ENCODE measurements at regions not wholly inside any gene's neighbourhood (a gene's known extent, or its start where the extent isn't known, plus 50 kb on each side); places are given as distances from the start of the nearest gene placed in this dataset.

DNA sequence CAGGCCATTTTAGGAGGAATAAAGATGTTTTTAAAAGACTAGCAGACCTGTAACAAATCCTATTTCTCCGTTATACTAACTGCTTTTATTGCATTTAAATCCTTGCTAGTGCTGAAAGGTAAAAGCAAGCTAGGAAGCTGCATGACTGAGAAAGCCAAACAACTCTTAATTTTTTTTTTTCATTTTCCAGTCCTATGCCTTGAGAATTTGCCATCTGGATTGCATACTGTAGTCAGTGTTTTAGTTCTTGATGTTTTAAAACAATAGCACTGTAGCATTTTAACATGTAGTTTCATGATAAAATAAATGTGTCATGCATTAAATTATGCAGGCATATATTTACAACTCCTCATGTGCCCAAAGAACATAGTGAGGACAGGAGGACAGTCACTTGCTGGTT is 108.4 kb upstream of the FGF10 start:
- Mint-ChIP-seq H3K4me3 (no peak overlapping the region), H3K36me3 (no peaks in the 10 kb centered on the region), H3K9me3 (no peaks in the 10 kb centered on the region), H3K27me3 (ENCODE audit: insufficient read depth, low read depth) (no peaks in the 10 kb centered on the region), H3K27ac (no peak overlapping the region), H3K4me1 (no peaks in the 10 kb centered on the region)
- no peak overlapping the region for H3K27ac ChIP-seq
- no peak overlapping the region for H2AFZ ChIP-seq (replicated peaks)
- H3K4me3 ChIP-seq: no peak overlapping the region
- no peaks in the 10 kb centered on the region for H3K79me2 ChIP-seq (ENCODE audit: low read depth)
- no peak overlapping the region for H3K9ac ChIP-seq
- H3F3A ChIP-seq (ENCODE audit: low read depth): peaks cover 6% of the 10 kb centered on the region
- no peak overlapping the region for H3K4me2 ChIP-seq
- DNase-seq (ENCODE audit: low spot score): no peak
- no peaks in the 10 kb centered on the region for H3K36me3 ChIP-seq
- H3K27me3 ChIP-seq: no peaks in the 10 kb centered on the region
- peaks cover 11% of the 10 kb centered on the region for H3K4me1 ChIP-seq
- no peaks in the 10 kb centered on the region for H3K9me3 ChIP-seq (ENCODE audit: low read depth)
- TF ChIP-seq, protein P1, sequence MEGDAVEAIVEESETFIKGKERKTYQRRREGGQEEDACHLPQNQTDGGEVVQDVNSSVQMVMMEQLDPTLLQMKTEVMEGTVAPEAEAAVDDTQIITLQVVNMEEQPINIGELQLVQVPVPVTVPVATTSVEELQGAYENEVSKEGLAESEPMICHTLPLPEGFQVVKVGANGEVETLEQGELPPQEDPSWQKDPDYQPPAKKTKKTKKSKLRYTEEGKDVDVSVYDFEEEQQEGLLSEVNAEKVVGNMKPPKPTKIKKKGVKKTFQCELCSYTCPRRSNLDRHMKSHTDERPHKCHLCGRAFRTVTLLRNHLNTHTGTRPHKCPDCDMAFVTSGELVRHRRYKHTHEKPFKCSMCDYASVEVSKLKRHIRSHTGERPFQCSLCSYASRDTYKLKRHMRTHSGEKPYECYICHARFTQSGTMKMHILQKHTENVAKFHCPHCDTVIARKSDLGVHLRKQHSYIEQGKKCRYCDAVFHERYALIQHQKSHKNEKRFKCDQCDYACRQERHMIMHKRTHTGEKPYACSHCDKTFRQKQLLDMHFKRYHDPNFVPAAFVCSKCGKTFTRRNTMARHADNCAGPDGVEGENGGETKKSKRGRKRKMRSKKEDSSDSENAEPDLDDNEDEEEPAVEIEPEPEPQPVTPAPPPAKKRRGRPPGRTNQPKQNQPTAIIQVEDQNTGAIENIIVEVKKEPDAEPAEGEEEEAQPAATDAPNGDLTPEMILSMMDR (IDR thresholded peaks at IDR 0.05): no peak
- TF ChIP-seq EZH2 (IDR thresholded peaks at IDR 0.05): no peak
- TF ChIP-seq EZH2phosphoT487 (IDR thresholded peaks at IDR 0.05): no peak
- no peaks in the 10 kb centered on the region for H4K20me1 ChIP-seq (ENCODE audit: low read depth)

DNA sequence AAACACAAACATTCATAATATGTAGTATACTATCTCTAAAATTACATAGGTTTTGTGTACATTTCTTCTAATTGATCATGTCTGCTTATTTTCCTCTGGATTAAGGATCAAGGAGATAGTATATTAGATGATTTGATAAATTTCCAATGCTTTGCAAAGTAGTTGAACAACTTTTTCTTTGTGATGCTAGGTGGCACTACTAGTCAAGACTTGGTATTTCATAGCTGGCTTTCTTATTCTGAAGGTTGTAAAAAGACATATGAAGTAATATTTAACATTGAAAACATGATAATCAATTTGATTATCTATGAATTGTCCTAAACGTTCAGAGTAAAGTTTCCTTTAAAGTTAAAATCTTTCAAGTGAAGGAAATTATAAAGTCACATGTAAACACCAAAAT is 106.1 kb upstream of the FGF10 start:
- Histone ChIP-seq H3K4me3 (no peak overlapping the region), H3K4me2 (no peak overlapping the region), H3K9ac (no peak overlapping the region), H3K27me3 (no peaks in the 10 kb centered on the region), H3F3A (ENCODE audit: low read depth) (no peaks in the 10 kb centered on the region), H2AFZ (replicated peaks) (no peak overlapping the region), H3K79me2 (ENCODE audit: low read depth) (no peaks in the 10 kb centered on the region), H3K4me1 (no peaks in the 10 kb centered on the region), H3K9me3 (ENCODE audit: low read depth) (no peaks in the 10 kb centered on the region), H3K36me3 (no peaks in the 10 kb centered on the region), H3K27ac (no peak overlapping the region), H4K20me1 (ENCODE audit: low read depth) (no peaks in the 10 kb centered on the region)
- Mint-ChIP-seq H3K4me1 (no peaks in the 10 kb centered on the region), H3K27ac (no peak overlapping the region), H3K9me3 (peaks cover 2% of the 10 kb centered on the region), H3K27me3 (ENCODE audit: insufficient read depth, low read depth) (no peaks in the 10 kb centered on the region), H3K4me3 (no peak overlapping the region), H3K36me3 (no peaks in the 10 kb centered on the region)
- TF ChIP-seq, protein P1 (IDR thresholded peaks at IDR 0.05): no peak
- TF ChIP-seq EZH2 (IDR thresholded peaks at IDR 0.05): no peak
- TF ChIP-seq EZH2phosphoT487 (IDR thresholded peaks at IDR 0.05): no peak
- DNase-seq (ENCODE audit: low spot score): no peak

DNA sequence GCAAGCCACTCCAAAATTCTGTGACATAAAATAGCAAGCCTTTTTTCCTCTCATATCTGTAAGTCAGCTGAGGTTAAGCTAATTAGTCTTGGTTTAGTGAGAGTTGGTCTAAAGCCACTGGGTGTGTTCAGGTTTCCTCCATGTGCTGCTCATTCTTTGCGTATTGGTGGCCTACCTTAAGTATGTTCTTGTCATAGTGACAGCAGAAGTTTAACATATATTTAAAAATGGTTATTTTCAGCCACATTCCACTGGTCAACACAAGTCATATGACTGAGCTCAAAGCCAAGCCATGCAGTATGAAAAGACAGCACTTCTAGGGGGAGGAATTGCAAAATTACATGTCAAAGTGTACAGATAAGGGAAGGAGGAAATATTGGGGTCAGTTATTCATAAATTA is 100.5 kb upstream of the FGF10 start:
- no peak overlapping the region for H2AFZ ChIP-seq (replicated peaks)
- H3K9me3 Mint-ChIP-seq: peaks cover 2% of the 10 kb centered on the region

More for the DNA sequence above, 100.5 kb upstream of the FGF10 start:
- no peaks in the 10 kb centered on the region for H3K4me1 ChIP-seq
- H3K4me2 ChIP-seq: no peak overlapping the region
- H3K4me3 ChIP-seq: no peak overlapping the region
- no peak for DNase-seq (ENCODE audit: low spot score)
- Mint-ChIP-seq H3K27me3 (ENCODE audit: insufficient read depth, low read depth) (no peaks in the 10 kb centered on the region), H3K27ac (no peak overlapping the region), H3K36me3 (no peaks in the 10 kb centered on the region), H3K4me3 (no peak overlapping the region), H3K4me1 (no peaks in the 10 kb centered on the region)
- no peaks in the 10 kb centered on the region for H4K20me1 ChIP-seq (ENCODE audit: low read depth)
- no peaks in the 10 kb centered on the region for H3K79me2 ChIP-seq (ENCODE audit: low read depth)
- H3K27me3 ChIP-seq: no peaks in the 10 kb centered on the region
- H3K36me3 ChIP-seq: no peaks in the 10 kb centered on the region
- H3K27ac ChIP-seq: no peak overlapping the region
- TF ChIP-seq, protein P1 (IDR thresholded peaks at IDR 0.05): no peak
- TF ChIP-seq EZH2 (IDR thresholded peaks at IDR 0.05) (no peak), EZH2phosphoT487 (IDR thresholded peaks at IDR 0.05) (no peak)
- H3K9me3 ChIP-seq (ENCODE audit: low read depth): no peaks in the 10 kb centered on the region
- H3K9ac ChIP-seq: no peak overlapping the region
- H3F3A ChIP-seq (ENCODE audit: low read depth): no peaks in the 10 kb centered on the region
